Stimulated activated naive CD4-positive, alpha-beta T cell (primary cell): ENCODE measurements at regions not wholly inside any gene's neighbourhood (a gene's known extent, or its start where the extent isn't known, plus 50 kb on each side); places are given as distances from the start of the nearest gene placed in this dataset.
"Not testable (repeated sequence)": the region's sequence is repeated elsewhere in the genome, so short reads cannot be mapped to it uniquely, and the experiment has no call there.

ENCODE experiments used
- DNase-seq, 6 experiments: peaks; one replicate each; lab custom pipeline; 2025; lab: John Stamatoyannopoulos, UW

- DNase-seq = not testable (repeated sequence)
Measured at GRCh38 chr14:106658066-106658860, 1131.9 kb downstream of the TMEM121 start.

- peak; percentile 1 to 57 (median 30) for DNase-seq
Measured at GRCh38 chr14:106661561-106661960, 1135.2 kb downstream of the TMEM121 start.

GRCh38 chr14:106662936-106663550 is 1136.7 kb downstream of the TMEM121 start:
- DNase-seq = peak in 1 of 6 experiments; percentile 9

- DNase-seq = peak in 4 of 6 experiments; percentile 12 to 50 (median 46)
Measured at GRCh38 chr14:106663805-106664410, 1137.5 kb downstream of the TMEM121 start.

GRCh38 chr14:106665814-106666213 is 1139.4 kb downstream of the TMEM121 start:
- no peak for DNase-seq

- no peak for DNase-seq
Measured at GRCh38 chr14:106666341-106666740, 1140.0 kb downstream of the TMEM121 start.

- DNase-seq = no peak
Measured at GRCh38 chr14:106670011-106670410, 1143.6 kb downstream of the TMEM121 start.

GRCh38 chr14:106674093-106674492 is 1147.7 kb downstream of the TMEM121 start:
- DNase-seq = not testable (repeated sequence)

GRCh38 chr14:106674509-106675125 is 1148.2 kb downstream of the TMEM121 start:
- peak in 5 of 6 experiments; percentile 13 to 72 (median 44) for DNase-seq

- not testable (repeated sequence) for DNase-seq
Measured at GRCh38 chr14:106675716-106676115, 1149.3 kb downstream of the TMEM121 start.

GRCh38 chr14:106679776-106680175 is 1153.4 kb downstream of the TMEM121 start:
- DNase-seq = no peak

- DNase-seq = no peak
Measured at GRCh38 chr14:106681161-106681560, 1154.8 kb downstream of the TMEM121 start.

- DNase-seq = no peak
Measured at GRCh38 chr14:106681568-106681967, 1155.2 kb downstream of the TMEM121 start.

- no peak for DNase-seq
Measured at GRCh38 chr14:106683631-106684030, 1157.2 kb downstream of the TMEM121 start.

- no peak for DNase-seq
Measured at GRCh38 chr14:106686533-106686932, 1160.2 kb downstream of the TMEM121 start.

- peak in 1 of 6 experiments; percentile 13 for DNase-seq
Measured at GRCh38 chr14:106690333-106690891, 1164.0 kb downstream of the TMEM121 start.

GRCh38 chr14:106691601-106692291 is 1165.4 kb downstream of the TMEM121 start:
- peak; percentile 29 to 68 (median 50) for DNase-seq

- peak in 5 of 6 experiments; percentile 36 to 67 (median 61) for DNase-seq
Measured at GRCh38 chr14:106694638-106695393, 1168.4 kb downstream of the TMEM121 start.

- peak in 3 of 6 experiments; percentile 8 to 58 (median 39) for DNase-seq
Measured at GRCh38 chr14:106698620-106699267, 1172.4 kb downstream of the TMEM121 start.

- DNase-seq = peak in 1 of 6 experiments; percentile 15
Measured at GRCh38 chr14:106703651-106704050, 1177.3 kb downstream of the TMEM121 start.
